LNCaP clone FGC (cell line): ENCODE measurements at regions not wholly inside any gene's neighbourhood (a gene's known extent, or its start where the extent isn't known, plus 50 kb on each side); places are given as distances from the start of the nearest gene placed in this dataset.

Source experiments
- DNase-seq: peaks from one replicate; pipeline ENCODE4 v3.0.0-alpha.2; 2011; ENCODE audit warnings: low read depth
- H3K4me3 ChIP-seq: 2 replicates; pipeline ENCODE4 v1.5.1; 2011; ENCODE audit warnings: mild to moderate bottlenecking, low read depth, low read length, control low read depth
- TF ChIP-seq, protein P1 (sequence below): IDR thresholded peaks from 2 replicates; pipeline ENCODE4 v1.5.1; 2012; ENCODE audit warnings: mild to moderate bottlenecking; ENCODE audit not compliant: control insufficient read depth, insufficient read depth; ENCODE audit errors: extremely low read depth

DNA sequence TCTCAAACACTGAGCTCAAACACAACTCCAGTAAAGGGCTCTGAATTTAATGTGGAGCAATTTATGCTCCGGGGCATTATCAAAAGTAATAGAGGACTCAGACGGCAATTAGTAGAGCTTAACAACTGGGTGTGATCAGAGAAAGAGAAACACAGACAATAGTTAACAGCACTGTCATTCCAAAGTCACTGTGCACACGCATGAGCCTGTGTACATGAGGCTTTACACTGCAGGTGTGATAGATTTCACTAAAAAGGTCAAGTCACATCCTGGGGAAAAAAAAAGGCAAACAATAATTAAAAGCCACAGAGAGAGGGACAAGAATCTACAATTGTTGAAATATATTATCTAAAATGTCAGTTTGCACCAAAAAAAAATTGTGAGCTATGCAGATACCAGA lies 956.5 kb downstream of the CDH18 start:
- no peak overlapping the region for H3K4me3 ChIP-seq
- TF ChIP-seq, protein P1, sequence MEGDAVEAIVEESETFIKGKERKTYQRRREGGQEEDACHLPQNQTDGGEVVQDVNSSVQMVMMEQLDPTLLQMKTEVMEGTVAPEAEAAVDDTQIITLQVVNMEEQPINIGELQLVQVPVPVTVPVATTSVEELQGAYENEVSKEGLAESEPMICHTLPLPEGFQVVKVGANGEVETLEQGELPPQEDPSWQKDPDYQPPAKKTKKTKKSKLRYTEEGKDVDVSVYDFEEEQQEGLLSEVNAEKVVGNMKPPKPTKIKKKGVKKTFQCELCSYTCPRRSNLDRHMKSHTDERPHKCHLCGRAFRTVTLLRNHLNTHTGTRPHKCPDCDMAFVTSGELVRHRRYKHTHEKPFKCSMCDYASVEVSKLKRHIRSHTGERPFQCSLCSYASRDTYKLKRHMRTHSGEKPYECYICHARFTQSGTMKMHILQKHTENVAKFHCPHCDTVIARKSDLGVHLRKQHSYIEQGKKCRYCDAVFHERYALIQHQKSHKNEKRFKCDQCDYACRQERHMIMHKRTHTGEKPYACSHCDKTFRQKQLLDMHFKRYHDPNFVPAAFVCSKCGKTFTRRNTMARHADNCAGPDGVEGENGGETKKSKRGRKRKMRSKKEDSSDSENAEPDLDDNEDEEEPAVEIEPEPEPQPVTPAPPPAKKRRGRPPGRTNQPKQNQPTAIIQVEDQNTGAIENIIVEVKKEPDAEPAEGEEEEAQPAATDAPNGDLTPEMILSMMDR = no peak
- DNase-seq = no peak

DNA sequence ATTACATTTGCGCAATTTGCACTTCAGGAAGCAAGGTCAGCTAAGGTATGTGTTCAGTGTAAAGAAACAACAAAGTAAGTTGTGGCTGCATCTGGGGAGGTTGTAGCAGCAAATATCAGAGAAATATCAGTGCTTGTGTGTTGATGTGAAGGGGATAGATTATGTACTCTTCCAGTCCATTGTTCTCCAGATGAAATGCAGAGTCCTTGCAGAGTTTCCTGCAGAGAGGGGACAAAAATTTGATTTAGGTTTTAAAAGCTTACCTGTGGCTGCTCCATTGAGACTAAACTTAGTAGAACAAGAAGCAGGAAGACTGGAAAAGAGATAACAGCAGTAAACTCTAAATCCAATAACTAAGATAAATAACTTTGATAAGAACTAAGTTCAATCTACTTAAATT lies 952.2 kb downstream of the CDH18 start:
- no peak for DNase-seq
- no peak overlapping the region for H3K4me3 ChIP-seq
- TF ChIP-seq, protein P1 = no peak

GRCh38 chr5:19042106-19042505 lies 945.9 kb downstream of the CDH18 start:
- TF ChIP-seq, protein P1 = no peak
- DNase-seq = no peak
- H3K4me3 ChIP-seq = no peak overlapping the region

- H3K4me3 ChIP-seq = no peak overlapping the region
- DNase-seq = no peak
- TF ChIP-seq, protein P1 = no peak
Measured at GRCh38 chr5:19044311-19044710, 943.7 kb downstream of the CDH18 start.

DNA sequence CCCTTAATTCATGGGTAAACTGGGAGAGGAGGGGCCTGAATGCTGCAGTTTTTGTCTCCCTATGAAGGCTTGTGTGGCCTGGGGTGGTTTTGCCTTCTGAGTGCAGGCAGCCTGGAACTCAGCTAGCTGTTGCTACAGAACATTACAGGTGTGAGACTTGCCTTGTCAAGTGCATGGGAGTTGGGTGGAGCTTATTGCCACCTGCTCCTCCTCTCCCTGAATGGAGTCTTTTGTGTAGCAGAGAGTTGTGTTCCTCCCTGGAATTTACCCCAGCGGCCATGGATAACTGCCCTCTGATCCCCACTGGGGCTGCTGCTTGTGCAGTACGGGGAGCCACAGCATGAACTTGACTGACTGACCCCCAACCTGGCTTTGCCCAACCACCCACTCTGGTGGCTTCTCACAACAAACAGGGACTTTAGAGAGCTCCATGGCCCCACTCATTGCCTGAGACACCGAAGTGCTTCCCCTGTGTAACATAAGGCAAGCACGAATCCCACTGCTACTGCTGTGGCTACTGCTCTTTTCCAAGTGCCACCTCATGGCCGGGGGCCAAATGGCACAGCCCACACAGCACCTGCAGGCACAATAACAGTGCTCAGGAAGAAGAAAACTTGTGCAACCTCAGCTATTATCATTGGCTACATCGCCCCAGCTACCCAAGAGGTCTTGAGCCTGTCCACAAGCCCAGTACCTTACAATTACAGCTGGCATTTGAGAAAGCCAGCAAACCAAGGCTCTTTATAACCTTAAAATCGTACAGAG lies 942.9 kb downstream of the CDH18 start:
- H3K4me3 ChIP-seq = no peak overlapping the region
- no peak for DNase-seq
- TF ChIP-seq, protein P1 = no peak

- H3K4me3 ChIP-seq = no peak overlapping the region
- TF ChIP-seq, protein P1 = no peak
- no peak for DNase-seq
Measured at GRCh38 chr5:19047277-19047676, 940.7 kb downstream of the CDH18 start.

DNA sequence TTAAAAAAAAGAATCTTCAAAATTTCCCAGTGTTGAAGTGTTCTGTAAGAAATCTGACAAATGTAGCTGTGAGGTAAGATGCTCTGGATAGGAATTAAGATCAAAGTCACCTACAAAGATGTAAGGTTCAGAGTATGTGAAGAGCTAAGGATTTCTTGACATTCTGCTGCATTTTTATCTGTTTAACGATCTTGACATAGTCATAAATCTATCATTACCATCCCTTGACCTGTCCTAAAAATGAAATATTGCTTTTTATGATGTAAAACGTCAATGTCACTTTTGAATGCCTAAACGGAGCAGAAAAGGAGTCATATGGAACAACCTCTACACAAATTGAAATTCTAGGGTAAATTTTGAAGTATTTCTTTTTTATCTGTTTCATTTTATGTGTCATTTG lies 939.3 kb downstream of the CDH18 start:
- TF ChIP-seq, protein P1 = no peak
- DNase-seq = no peak
- H3K4me3 ChIP-seq = no peak overlapping the region
